T-helper 17 cell (primary cell): ENCODE measurements at regions not wholly inside any gene's neighbourhood (a gene's known extent, or its start where the extent isn't known, plus 50 kb on each side); places are given as distances from the start of the nearest gene placed in this dataset.
"Not testable (repeated sequence)": the region's sequence is repeated elsewhere in the genome, so short reads cannot be mapped to it uniquely, and the experiment has no call there.

Experiments used
- ATAC-seq: fragments of 150-1000 bp; cut with Tn5 transposase; 2 replicates; pipeline ENCODE4 v1.10.0; 2021; ENCODE audit warnings: mild to moderate bottlenecking, moderate library complexity
- DNase-seq, 3 donors: peaks; one replicate each; pipeline versions ENCODE4 v3.0.0 to v3.0.0-alpha.2; 2020 to 2021
- H3K9me3 ChIP-seq: one replicate; pipeline ENCODE4 v1.7.0; 2013; ENCODE audit warnings: low read length, mild to moderate bottlenecking; ENCODE audit not compliant: control insufficient read depth, poor library complexity, severe bottlenecking
- H3K27ac Mint-ChIP-seq: one replicate; pipeline ENCODE4 v1.8.0; 2022; ENCODE audit warnings: mild to moderate bottlenecking, moderate library complexity, mixed read lengths
- H3K27me3 Mint-ChIP-seq: one replicate; pipeline ENCODE4 v1.8.0; 2022; ENCODE audit warnings: mixed read lengths
- H3K36me3 Mint-ChIP-seq: one replicate; pipeline ENCODE4 v1.8.0; 2022; ENCODE audit warnings: low read depth, mixed read lengths
- H3K4me1 Mint-ChIP-seq: one replicate; pipeline ENCODE4 v1.8.0; 2022; ENCODE audit warnings: mild to moderate bottlenecking, mixed read lengths
- H3K4me3 Mint-ChIP-seq: one replicate; pipeline ENCODE4 v1.8.0; 2022; ENCODE audit warnings: mild to moderate bottlenecking, moderate library complexity, mixed read lengths

DNA sequence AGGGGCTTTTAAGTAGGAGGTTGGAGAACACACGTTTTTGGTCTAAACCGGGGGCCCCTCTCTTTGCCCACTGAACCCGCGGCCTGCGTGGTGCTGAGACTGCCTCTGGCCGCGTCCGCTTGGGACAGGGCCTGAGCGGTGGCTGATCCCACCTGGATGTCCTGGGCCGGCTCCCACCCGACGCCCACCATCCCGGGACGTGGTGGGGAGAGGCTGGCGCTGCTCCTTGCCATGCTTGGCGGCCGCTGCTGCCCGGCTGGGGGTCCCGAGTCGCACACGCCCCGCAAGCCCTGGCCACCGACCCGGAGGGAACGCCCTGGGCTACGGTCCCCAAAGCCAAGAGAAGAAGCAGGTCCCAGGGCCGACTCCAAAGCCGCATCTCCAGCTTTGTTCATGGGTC, 130.1 kb downstream of the POTEM start:
- H3K36me3 Mint-ChIP-seq, H3K4me3 Mint-ChIP-seq, H3K27ac Mint-ChIP-seq, ATAC-seq, H3K9me3 ChIP-seq, H3K27me3 Mint-ChIP-seq, H3K4me1 Mint-ChIP-seq: not testable (repeated sequence)
- peak in 1 of 3 donors; percentile 9 for DNase-seq

DNA sequence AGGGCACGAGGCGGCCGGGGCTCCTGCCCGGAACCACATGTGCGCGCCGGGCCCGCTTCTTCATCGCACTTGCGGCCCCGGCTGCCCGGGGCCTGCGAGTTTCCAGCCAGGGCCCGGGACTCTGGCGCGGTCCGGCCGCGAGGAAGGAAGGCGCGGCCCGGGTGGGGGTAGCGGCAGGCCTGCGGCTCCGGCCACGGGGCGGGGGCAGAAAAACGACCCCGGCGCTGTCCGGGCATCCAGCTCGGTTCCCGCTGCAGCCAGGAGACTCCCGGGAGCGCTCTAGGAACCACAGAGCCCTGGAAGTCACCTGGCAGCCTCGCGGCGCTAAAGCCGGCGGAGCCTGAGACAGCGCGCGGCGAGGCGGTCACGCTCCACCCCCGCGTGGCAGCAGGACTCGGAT, 130.5 kb downstream of the POTEM start:
- peak in 1 of 3 donors; percentile 13 for DNase-seq
- not testable (repeated sequence) for H3K4me1 Mint-ChIP-seq, H3K27ac Mint-ChIP-seq, ATAC-seq, H3K4me3 Mint-ChIP-seq, H3K27me3 Mint-ChIP-seq, H3K36me3 Mint-ChIP-seq, H3K9me3 ChIP-seq

DNA sequence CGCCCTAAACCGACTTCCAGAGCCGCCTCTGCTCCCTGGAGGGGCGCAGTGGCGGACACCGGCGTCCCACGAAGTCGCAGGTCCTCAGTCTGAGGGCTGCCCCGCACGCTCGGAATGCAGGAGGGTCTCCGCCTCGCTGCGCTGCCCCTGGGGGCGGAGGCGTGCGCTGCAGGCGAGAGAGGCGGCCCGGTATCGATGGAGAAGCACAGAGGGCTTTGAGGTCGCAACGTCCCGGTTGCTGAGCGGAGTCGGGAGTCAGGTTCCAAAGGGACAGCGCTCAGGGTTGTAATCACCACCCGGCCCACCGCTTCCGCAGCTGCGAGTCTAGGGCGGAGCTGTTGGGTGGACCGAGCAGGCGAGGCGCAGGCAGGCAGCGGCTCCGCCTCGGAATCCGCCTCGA, 131.0 kb downstream of the POTEM start:
- not testable (repeated sequence) for H3K4me3 Mint-ChIP-seq, ATAC-seq

DNA sequence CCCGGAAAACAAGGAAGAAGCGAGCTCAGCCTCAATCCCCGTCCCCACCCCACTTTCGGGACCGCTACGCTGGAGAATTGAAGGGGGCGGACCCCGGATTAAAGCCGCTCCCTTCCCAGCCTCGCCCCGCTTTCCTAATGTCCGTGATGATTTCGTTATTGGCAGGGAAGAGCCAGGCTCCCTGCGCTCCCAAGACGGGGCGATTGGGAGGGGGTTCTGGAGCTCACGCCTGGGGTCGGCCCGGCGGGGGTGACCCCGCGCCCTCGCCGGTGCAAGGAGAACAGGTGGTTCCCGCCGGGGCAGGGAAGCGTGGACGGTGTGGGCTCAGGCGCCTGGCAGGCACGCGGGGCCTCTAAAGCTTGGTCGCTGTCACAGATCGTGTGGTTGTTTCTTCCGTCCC, 131.5 kb downstream of the POTEM start:
- ATAC-seq, H3K27me3 Mint-ChIP-seq, H3K4me1 Mint-ChIP-seq, H3K9me3 ChIP-seq, H3K4me3 Mint-ChIP-seq, H3K36me3 Mint-ChIP-seq, H3K27ac Mint-ChIP-seq: not testable (repeated sequence)
- DNase-seq: peak in 1 of 3 donors; percentile 8

More for the DNA sequence above, 131.0 kb downstream of the POTEM start:
- not testable (repeated sequence) for H3K27me3 Mint-ChIP-seq, H3K9me3 ChIP-seq, H3K27ac Mint-ChIP-seq, H3K36me3 Mint-ChIP-seq, H3K4me1 Mint-ChIP-seq
- peak in 1 of 3 donors; percentile 7 for DNase-seq

DNA sequence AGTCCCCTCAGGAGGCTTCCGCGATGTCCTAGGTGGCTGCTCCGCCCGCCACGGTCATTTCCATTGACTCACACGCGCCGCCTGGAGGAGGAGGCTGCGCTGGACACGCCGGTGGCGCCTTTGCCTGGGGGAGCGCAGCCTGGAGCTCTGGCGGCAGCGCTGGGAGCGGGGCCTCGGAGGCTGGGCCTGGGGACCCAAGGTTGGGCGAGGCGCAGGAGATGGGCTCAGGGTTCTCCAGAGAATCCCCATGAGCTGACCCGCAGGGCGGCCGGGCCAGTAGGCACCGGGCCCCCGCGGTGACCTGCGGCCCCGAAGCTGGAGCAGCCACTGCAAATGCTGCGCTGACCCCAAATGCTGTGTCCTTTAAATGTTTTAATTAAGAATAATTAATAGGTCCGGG, 132.1 kb downstream of the POTEM start:
- not testable (repeated sequence) for H3K4me3 Mint-ChIP-seq, DNase-seq, H3K27me3 Mint-ChIP-seq

DNA sequence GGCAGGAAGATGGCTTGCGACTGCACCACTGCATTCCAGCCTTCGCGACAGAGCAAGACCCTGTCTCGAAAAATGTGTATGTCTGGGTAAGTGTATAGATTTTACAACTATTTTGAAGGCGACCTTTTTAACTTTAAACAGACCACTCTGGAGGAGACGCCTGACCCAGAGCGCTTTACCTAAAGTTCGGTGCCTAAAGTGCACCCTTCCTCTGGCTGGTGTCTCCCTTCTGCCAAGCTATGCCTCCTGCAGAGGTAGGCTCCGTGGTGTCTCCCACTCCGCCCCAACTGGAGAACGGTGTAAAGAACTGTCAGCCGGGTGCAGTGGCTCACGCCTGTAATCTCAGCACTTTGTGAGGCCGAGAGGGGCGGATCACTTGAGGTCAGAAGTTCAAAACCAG, 132.7 kb downstream of the POTEM start:
- H3K4me1 Mint-ChIP-seq, H3K27me3 Mint-ChIP-seq, H3K36me3 Mint-ChIP-seq, DNase-seq, H3K9me3 ChIP-seq, ATAC-seq, H3K4me3 Mint-ChIP-seq, H3K27ac Mint-ChIP-seq: not testable (repeated sequence)

More for the DNA sequence above, 132.1 kb downstream of the POTEM start:
- H3K36me3 Mint-ChIP-seq, H3K9me3 ChIP-seq, H3K27ac Mint-ChIP-seq, ATAC-seq, H3K4me1 Mint-ChIP-seq: not testable (repeated sequence)

DNA sequence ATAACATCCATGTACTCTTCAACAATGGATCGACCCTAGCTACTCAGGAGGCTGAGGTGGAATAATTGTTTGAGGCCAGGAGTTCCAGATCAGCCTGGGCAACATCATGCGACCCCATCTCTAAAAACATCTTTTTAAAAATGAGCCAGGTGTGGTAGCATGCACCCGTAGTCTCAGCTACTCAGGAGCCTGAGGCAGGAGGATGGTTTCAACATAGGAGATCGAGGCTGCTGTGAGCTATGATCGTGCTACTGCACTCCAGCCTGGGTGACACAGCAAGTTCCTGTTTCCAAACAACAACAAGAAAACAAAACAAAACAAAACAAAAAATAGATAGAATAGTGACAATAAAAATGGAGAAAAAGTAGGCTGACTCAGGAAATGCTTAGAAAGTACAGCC, 138.3 kb downstream of the POTEM start:
- not testable (repeated sequence) for H3K36me3 Mint-ChIP-seq, H3K27ac Mint-ChIP-seq, ATAC-seq, H3K27me3 Mint-ChIP-seq, DNase-seq, H3K4me1 Mint-ChIP-seq, H3K4me3 Mint-ChIP-seq, H3K9me3 ChIP-seq

DNA sequence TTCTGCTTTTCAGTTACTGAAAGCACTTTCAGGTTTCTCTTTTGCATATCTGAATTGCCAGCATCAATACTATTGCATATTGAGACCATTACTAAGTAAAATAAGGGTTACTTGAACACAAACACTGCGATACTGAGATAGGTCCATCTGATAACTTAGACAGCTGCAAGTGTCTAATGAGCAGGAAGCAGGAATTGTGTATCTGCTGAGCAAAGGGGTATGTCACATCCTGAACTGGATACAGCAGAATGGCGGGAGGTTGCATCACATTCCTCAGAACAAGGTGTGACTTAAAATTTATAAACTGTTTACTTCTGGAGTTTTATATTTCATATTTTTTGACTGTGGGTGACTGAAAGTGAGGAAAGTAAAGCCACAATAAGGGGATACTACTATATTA, 142.7 kb downstream of the POTEM start:
- DNase-seq, H3K27me3 Mint-ChIP-seq, H3K4me1 Mint-ChIP-seq, H3K27ac Mint-ChIP-seq, H3K36me3 Mint-ChIP-seq, H3K4me3 Mint-ChIP-seq, ATAC-seq, H3K9me3 ChIP-seq: not testable (repeated sequence)

DNA sequence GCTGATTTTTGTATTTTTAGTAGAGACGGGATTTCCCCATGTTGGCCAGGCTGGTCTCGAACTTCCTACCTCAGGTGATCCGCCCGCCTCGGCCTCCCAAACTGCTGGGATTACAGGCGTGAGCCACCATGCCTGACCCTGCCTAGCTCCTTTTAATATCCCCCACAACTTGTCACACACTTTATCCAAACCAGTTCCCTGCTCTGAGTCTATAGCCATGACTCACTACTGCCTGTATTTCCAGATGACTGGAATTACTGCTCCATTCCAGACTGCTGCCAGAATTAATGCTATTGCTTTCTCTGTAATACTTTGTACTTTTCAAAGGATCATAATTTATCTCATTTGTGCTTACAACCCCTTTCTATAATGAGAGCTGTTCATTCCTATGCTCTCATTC, 153.1 kb downstream of the POTEM start:
- not testable (repeated sequence) for H3K4me3 Mint-ChIP-seq, DNase-seq, H3K36me3 Mint-ChIP-seq, H3K9me3 ChIP-seq, H3K4me1 Mint-ChIP-seq, H3K27ac Mint-ChIP-seq, ATAC-seq, H3K27me3 Mint-ChIP-seq

DNA sequence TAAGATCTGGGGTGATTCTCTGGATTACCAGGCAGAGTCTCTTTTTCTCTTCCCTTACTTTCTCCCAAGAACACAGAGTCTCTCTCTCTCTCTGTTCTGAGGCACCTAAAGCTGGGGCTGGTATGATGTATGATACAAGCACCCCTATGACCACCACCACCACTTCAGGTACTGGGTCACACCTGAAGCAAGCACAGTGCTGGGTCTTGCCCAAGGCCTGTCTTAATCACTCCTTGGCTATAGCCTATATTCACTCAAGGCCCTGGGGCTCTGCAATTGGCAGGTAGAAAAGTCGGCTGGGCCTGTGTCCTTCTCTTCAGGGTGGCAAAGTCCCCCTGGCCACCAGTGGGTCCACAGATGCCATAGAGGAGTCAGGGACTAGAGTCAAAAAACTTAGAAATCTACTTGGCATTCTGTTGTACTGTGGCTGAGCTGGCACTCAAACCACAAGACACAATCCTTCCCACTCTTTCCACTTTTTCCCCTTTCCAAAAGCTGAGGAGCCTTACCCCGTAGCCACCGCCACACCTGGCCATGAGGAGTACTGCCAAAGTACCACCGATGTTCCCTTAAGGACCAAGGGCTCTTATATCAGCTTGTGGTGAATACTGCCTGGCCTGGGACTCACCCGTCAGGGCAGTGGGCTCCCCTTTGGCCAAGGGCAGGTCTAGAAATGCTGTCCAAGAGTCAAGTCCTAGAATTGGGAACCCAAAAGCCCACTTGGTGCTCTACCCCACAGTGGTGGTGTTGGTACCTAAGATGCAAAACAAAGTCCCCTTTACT, 159.2 kb downstream of the POTEM start:
- not testable (repeated sequence) for H3K27ac Mint-ChIP-seq, H3K4me3 Mint-ChIP-seq, H3K9me3 ChIP-seq, H3K36me3 Mint-ChIP-seq, H3K27me3 Mint-ChIP-seq, ATAC-seq, H3K4me1 Mint-ChIP-seq, DNase-seq

DNA sequence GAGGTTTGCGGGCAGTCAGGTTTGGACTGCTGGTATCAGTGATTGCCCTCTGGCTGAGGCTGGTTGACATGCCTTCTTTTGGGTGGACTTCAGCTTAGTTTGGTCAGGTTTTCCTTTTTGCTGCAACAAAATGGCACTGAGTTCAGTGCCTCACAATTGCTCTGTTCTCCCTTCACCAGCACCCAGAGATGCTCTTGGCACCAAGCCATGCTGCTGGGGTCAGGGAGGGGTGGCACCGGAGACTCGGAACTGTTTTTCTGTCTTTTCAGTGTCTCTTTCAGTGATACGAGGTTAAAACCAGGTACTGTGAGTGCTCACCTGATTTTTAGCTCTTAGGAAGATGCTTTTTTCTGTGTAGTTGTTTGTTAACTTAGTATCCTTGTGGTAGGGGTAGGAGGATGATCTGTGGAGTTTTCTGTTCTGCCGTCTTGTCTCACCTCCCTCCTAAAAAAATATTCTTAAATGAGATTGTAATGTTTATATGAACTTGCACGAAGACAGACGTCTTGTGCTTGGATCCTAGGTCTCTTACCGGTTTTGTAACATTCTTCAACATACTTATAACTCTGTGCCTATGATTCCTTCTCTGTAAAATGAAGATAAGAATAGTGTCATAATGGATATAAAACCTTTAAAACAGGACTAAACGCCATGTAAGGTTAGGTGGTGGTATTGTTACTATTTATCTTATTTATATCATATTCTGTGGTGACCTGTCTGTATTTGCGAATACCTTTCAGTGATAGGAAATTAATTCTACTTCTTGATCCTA, 160.6 kb downstream of the POTEM start:
- not testable (repeated sequence) for H3K4me3 Mint-ChIP-seq, H3K4me1 Mint-ChIP-seq, DNase-seq, ATAC-seq, H3K36me3 Mint-ChIP-seq, H3K27me3 Mint-ChIP-seq, H3K27ac Mint-ChIP-seq, H3K9me3 ChIP-seq

DNA sequence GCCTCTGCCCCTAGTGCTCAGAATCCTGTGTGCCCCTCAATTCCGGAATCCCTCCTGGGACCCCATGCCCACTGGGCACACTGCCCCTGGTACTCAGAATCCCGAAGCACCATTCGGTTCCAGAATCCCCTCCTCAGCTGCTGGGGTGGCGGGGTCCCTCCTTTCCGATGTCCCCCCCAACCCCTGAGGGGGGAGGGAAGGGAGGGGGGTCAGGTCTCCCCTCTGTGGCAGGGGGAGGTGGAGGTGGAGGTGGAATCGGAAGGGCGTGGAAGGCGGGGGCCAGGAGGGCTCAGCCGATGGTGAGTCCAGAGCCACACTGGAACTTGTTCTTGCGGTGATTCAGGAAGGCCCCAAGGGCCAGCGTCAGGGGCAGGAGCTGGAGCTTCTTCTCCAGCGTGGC, 164.3 kb downstream of the POTEM start:
- not testable (repeated sequence) for ATAC-seq, H3K9me3 ChIP-seq, H3K27ac Mint-ChIP-seq, H3K4me3 Mint-ChIP-seq, DNase-seq, H3K36me3 Mint-ChIP-seq, H3K27me3 Mint-ChIP-seq, H3K4me1 Mint-ChIP-seq

DNA sequence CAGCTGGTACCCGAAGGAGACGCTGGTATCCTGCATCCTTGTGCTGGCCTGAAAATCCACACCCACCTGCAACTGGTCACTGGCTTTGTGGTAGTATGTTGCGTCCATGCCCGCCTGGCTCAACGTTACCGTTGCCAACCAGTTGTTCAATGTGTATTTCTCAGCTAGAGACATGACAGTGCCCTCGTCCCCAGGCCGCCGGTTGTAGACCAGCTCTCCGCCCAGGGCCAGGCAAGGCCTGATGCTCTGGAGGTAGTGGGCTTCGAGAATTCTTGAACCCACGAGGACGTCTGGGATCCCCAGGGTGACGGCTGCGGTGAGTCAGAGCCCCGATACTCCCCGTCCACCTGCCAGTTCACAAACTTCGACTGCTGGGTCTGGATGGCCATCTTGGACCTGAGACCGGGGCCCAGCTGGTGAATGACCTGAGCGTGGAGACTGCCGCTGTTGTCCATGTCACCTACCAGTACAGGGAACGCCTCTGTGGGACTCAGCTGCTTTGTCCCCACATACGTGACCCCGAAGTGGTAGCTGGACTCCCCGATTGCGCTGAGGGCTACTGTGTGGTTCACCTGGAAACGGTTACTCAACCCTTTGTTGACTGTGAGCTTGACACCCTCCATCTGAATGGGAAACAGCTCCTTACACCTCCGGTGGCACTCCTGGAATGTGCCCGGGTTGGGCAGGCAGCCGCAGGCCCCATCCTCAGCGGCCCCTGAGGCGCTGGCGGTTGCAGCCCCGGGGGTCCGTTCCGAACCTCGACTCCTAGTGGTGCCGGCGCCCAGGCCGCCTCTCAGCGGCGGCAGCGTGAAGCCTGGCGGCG, 165.0 kb downstream of the POTEM start:
- not testable (repeated sequence) for H3K4me1 Mint-ChIP-seq, H3K36me3 Mint-ChIP-seq, ATAC-seq

More for the DNA sequence above, 165.0 kb downstream of the POTEM start:
- not testable (repeated sequence) for H3K9me3 ChIP-seq, DNase-seq, H3K4me3 Mint-ChIP-seq, H3K27me3 Mint-ChIP-seq, H3K27ac Mint-ChIP-seq
